SK-N-SH treated with all-trans-retinoic acid at 6 μM for 48 hours (cell line): ENCODE measurements at regions not wholly inside any gene's neighbourhood (a gene's known extent, or its start where the extent isn't known, plus 50 kb on each side); places are given as distances from the start of the nearest gene placed in this dataset.

Experiments used
- ATAC-seq: fragments of 200-7000 bp; cut with Tn5 transposase; 3 replicates; pipeline ENCODE4 v1.9.1; 2020; ENCODE audit warnings: mild to moderate bottlenecking, moderate library complexity
- ARNTL ChIP-seq: fragments of 450-650 bp; formaldehyde crosslinking; IDR thresholded peaks from 2 replicates; pipeline ENCODE4 v1.5.0; 2020; ENCODE audit warnings: low read depth, mild to moderate bottlenecking, moderate library complexity, borderline replicate concordance
- BACH2 ChIP-seq: fragments of 250-450 bp; sonication (Bioruptor Pico); IDR thresholded peaks from 2 replicates; pipeline ENCODE4 v1.9.0; 2021; ENCODE audit warnings: mild to moderate bottlenecking, borderline replicate concordance
- CSDC2 ChIP-seq: fragments of 250-450 bp; sonication (Bioruptor Pico); IDR thresholded peaks from 2 replicates; pipeline ENCODE4 v1.5.0; 2020; ENCODE audit warnings: mild to moderate bottlenecking, moderate library complexity
- ESRRG ChIP-seq: fragments of 250-450 bp; sonication (Bioruptor Pico); IDR thresholded peaks from 2 replicates; pipeline ENCODE4 v1.6.1; 2021; ENCODE audit warnings: mild to moderate bottlenecking
- GLIS3 ChIP-seq: fragments of 250-450 bp; sonication (Bioruptor Pico); IDR thresholded peaks from 2 replicates; pipeline ENCODE4 v1.5.0; 2020; ENCODE audit warnings: mild to moderate bottlenecking, moderate library complexity
- ISL1 ChIP-seq: fragments of 250-450 bp; sonication (Bioruptor Pico); IDR thresholded peaks from 2 replicates; pipeline ENCODE4 v2.1.2; 2022; ENCODE audit warnings: mild to moderate bottlenecking, moderate library complexity
- PPARA ChIP-seq: fragments of 250-450 bp; sonication (Bioruptor Pico); IDR thresholded peaks from 2 replicates; pipeline ENCODE4 v1.5.0; 2020; ENCODE audit warnings: mild to moderate bottlenecking, borderline replicate concordance
- RARB ChIP-seq: fragments of 250-450 bp; sonication (Bioruptor Pico); IDR thresholded peaks from 2 replicates; pipeline ENCODE4 v1.8.0; 2021; ENCODE audit warnings: mild to moderate bottlenecking, moderate library complexity
- SNAI2 ChIP-seq: fragments of 250-450 bp; sonication (Bioruptor Pico); IDR thresholded peaks from 2 replicates; pipeline ENCODE4 v1.5.0; 2020; ENCODE audit warnings: mild to moderate bottlenecking, moderate library complexity
- TOX ChIP-seq: fragments of 250-450 bp; sonication (Bioruptor Pico); IDR thresholded peaks from 2 replicates; pipeline ENCODE4 v1.8.0; 2021; ENCODE audit warnings: mild to moderate bottlenecking, moderate library complexity, borderline replicate concordance
- ZC3H10 ChIP-seq: fragments of 250-450 bp; sonication (Bioruptor Pico); IDR thresholded peaks from 2 replicates; pipeline ENCODE4 v1.5.1; 2021; ENCODE audit warnings: mild to moderate bottlenecking, moderate library complexity
- ZFP3 ChIP-seq: fragments of 250-450 bp; sonication (Bioruptor Pico); IDR thresholded peaks from 2 replicates; pipeline ENCODE4 v1.5.0; 2020; ENCODE audit warnings: mild to moderate bottlenecking, moderate library complexity
- ZFP30 ChIP-seq: fragments of 450-650 bp; formaldehyde crosslinking; IDR thresholded peaks from 2 replicates; pipeline ENCODE4 v1.5.0; 2022; ENCODE audit warnings: mild to moderate bottlenecking, moderate library complexity
- ZNF565 ChIP-seq: fragments of 450-650 bp; formaldehyde crosslinking; conservative IDR thresholded peaks from 2 replicates; pipeline ENCODE4 v1.5.0; 2020; ENCODE audit warnings: low read depth, mild to moderate bottlenecking, moderate library complexity
- ZNF8 ChIP-seq: fragments of 450-650 bp; formaldehyde crosslinking; IDR thresholded peaks from 2 replicates; pipeline ENCODE4 v1.5.0; 2020; ENCODE audit warnings: mild to moderate bottlenecking, moderate library complexity
- TF ChIP-seq, protein P1 (sequence below): fragments of 250-450 bp; sonication (Bioruptor Pico); IDR thresholded peaks from 2 replicates; pipeline ENCODE4 v1.5.0; 2020; ENCODE audit warnings: mild to moderate bottlenecking, moderate library complexity
- TF ChIP-seq, protein P2 (sequence below): fragments of 250-450 bp; sonication (Bioruptor Pico); IDR thresholded peaks from 2 replicates; pipeline ENCODE4 v1.5.1; 2021; ENCODE audit warnings: mild to moderate bottlenecking, moderate library complexity
- TF ChIP-seq, protein P3 (sequence below): fragments of 250-450 bp; sonication (Bioruptor Pico); IDR thresholded peaks from 2 replicates; pipeline ENCODE4 v1.5.1; 2020; ENCODE audit warnings: low read depth, mild to moderate bottlenecking, moderate library complexity
- TF ChIP-seq, protein P4 (sequence below): fragments of 250-450 bp; sonication (Bioruptor Pico); IDR thresholded peaks from 2 replicates; pipeline ENCODE4 v1.8.0; 2020; ENCODE audit warnings: mild to moderate bottlenecking, moderate library complexity, borderline replicate concordance

DNA sequence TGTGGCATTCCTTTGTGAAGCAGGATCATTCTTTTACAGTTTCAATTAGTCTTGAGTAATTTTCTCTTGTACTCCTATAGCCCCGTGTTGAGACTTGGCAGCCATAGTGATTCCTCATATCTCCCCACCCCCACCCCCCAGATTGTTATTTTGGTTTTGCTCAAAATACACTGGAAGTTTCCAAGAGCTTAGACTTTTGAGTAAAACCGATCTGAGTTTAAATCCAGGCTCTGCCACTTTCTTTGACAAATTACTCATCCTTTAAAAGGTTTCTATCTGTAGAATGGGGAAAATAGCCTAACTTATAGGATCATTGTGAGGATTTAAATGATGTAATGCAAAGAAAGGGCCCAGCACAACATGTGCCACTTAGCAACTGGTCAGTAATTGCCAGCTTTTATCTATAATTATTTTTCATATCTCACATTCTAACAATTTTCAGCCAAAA is 53.1 kb upstream of the RC3H1 start:
- peak; percentile 40; the same call in 2 of the 3 replicates for ATAC-seq
- TF ChIP-seq ARNTL = no peak
- no peak for TF ChIP-seq TOX (CRISPR knock-in tag)

DNA sequence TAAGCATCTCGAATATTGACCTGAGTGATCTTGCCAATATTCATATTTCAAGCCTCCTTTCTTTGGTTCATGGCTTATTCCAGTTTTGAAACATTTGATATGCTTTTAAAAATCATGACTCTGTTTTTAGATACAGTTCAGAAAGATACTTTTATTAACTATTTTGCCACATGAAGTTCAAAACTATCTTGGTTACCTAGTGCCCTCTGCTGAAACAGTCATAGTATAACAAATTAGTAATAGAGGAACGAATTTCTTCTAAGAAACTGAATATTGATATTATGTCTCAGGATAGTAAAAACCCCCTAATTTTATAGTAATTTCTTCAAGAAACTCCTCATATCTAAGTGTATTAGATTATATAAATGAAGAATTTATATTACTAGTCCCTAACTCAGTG is 52.6 kb upstream of the RC3H1 start:
- ATAC-seq = peak; percentile 82

DNA sequence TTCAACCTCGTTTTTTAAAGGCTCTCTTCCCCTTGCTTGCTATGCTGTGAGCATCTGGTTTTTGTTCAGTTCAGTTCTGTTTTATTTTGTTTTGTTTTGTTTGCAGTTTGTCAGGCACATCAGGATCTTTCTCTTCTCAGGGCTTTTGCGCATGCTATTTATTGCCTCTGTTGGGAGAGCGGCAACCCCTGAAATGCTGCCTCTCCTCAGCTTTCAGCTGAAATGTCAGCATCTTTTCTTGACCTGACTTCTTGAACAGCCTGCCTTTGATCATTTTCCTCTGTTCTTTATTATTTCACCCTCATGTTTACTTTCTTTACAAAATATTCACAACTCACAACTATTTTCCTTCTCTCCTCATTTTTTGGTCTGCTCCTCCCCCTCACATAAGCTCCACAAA is 50.4 kb upstream of the RC3H1 start:
- TF ChIP-seq ZFP3 = no peak
- TF ChIP-seq SNAI2 (CRISPR knock-in tag) = no peak
- TF ChIP-seq PPARA (CRISPR knock-in tag) = no peak
- no peak for TF ChIP-seq ZC3H10
- TF ChIP-seq GLIS3 (CRISPR knock-in tag) = no peak
- TF ChIP-seq BACH2 (CRISPR knock-in tag) = no peak
- TF ChIP-seq, protein P1, sequence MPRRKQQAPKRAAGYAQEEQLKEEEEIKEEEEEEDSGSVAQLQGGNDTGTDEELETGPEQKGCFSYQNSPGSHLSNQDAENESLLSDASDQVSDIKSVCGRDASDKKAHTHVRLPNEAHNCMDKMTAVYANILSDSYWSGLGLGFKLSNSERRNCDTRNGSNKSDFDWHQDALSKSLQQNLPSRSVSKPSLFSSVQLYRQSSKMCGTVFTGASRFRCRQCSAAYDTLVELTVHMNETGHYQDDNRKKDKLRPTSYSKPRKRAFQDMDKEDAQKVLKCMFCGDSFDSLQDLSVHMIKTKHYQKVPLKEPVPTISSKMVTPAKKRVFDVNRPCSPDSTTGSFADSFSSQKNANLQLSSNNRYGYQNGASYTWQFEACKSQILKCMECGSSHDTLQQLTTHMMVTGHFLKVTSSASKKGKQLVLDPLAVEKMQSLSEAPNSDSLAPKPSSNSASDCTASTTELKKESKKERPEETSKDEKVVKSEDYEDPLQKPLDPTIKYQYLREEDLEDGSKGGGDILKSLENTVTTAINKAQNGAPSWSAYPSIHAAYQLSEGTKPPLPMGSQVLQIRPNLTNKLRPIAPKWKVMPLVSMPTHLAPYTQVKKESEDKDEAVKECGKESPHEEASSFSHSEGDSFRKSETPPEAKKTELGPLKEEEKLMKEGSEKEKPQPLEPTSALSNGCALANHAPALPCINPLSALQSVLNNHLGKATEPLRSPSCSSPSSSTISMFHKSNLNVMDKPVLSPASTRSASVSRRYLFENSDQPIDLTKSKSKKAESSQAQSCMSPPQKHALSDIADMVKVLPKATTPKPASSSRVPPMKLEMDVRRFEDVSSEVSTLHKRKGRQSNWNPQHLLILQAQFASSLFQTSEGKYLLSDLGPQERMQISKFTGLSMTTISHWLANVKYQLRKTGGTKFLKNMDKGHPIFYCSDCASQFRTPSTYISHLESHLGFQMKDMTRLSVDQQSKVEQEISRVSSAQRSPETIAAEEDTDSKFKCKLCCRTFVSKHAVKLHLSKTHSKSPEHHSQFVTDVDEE (CRISPR knock-in tag) = no peak
- no peak for TF ChIP-seq ZFP30
- TF ChIP-seq ISL1 = no peak
- TF ChIP-seq, protein P2, sequence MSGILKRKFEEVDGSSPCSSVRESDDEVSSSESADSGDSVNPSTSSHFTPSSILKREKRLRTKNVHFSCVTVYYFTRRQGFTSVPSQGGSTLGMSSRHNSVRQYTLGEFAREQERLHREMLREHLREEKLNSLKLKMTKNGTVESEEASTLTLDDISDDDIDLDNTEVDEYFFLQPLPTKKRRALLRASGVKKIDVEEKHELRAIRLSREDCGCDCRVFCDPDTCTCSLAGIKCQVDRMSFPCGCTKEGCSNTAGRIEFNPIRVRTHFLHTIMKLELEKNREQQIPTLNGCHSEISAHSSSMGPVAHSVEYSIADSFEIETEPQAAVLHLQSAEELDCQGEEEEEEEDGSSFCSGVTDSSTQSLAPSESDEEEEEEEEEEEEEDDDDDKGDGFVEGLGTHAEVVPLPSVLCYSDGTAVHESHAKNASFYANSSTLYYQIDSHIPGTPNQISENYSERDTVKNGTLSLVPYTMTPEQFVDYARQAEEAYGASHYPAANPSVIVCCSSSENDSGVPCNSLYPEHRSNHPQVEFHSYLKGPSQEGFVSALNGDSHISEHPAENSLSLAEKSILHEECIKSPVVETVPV (CRISPR knock-in tag) = no peak
- peak; percentile 24; the same call in 1 of the 3 replicates for ATAC-seq

More for the DNA sequence above, 52.6 kb upstream of the RC3H1 start:
- TF ChIP-seq, protein P3, sequence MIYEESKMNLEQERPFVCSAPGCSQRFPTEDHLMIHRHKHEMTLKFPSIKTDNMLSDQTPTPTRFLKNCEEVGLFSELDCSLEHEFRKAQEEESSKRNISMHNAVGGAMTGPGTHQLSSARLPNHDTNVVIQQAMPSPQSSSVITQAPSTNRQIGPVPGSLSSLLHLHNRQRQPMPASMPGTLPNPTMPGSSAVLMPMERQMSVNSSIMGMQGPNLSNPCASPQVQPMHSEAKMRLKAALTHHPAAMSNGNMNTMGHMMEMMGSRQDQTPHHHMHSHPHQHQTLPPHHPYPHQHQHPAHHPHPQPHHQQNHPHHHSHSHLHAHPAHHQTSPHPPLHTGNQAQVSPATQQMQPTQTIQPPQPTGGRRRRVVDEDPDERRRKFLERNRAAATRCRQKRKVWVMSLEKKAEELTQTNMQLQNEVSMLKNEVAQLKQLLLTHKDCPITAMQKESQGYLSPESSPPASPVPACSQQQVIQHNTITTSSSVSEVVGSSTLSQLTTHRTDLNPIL (CRISPR knock-in tag) = no peak
- no peak for TF ChIP-seq RARB (CRISPR knock-in tag)
- TF ChIP-seq SNAI2 (CRISPR knock-in tag) = no peak
- TF ChIP-seq BACH2 (CRISPR knock-in tag) = no peak
- TF ChIP-seq ZFP30 = no peak
- TF ChIP-seq, protein P4, sequence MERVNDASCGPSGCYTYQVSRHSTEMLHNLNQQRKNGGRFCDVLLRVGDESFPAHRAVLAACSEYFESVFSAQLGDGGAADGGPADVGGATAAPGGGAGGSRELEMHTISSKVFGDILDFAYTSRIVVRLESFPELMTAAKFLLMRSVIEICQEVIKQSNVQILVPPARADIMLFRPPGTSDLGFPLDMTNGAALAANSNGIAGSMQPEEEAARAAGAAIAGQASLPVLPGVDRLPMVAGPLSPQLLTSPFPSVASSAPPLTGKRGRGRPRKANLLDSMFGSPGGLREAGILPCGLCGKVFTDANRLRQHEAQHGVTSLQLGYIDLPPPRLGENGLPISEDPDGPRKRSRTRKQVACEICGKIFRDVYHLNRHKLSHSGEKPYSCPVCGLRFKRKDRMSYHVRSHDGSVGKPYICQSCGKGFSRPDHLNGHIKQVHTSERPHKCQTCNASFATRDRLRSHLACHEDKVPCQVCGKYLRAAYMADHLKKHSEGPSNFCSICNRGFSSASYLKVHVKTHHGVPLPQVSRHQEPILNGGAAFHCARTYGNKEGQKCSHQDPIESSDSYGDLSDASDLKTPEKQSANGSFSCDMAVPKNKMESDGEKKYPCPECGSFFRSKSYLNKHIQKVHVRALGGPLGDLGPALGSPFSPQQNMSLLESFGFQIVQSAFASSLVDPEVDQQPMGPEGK (CRISPR knock-in tag) = no peak
- TF ChIP-seq ESRRG = no peak
- no peak for TF ChIP-seq ZNF8
- TF ChIP-seq, protein P1 (CRISPR knock-in tag) = no peak
- TF ChIP-seq ZNF565 (CRISPR knock-in tag) = no peak
- TF ChIP-seq CSDC2 (CRISPR knock-in tag) = no peak
